Lower lobe of right lung (tissue), 2 donors: ENCODE measurements at regions not wholly inside any gene's neighbourhood (a gene's known extent, or its start where the extent isn't known, plus 50 kb on each side); places are given as distances from the start of the nearest gene placed in this dataset.

Source experiments
- ATAC-seq, 2 donors: fragments of 200-7000 bp; cut with Tn5 transposase; one replicate each; pipeline ENCODE4 v1.9.1; 2020 to 2022; ENCODE audit warnings: mild to moderate bottlenecking in 2 of 2, moderate library complexity in 2 of 2
- DNase-seq: peaks from one replicate; pipeline ENCODE4 v3.0.0-alpha.2; 2020
- H3K27ac ChIP-seq: fragments of 200-600 bp; one replicate; pipeline ENCODE4 v1.8.0; 2022
- H3K27me3 ChIP-seq: fragments of 200-600 bp; one replicate; pipeline ENCODE4 v1.8.0; 2022; ENCODE audit warnings: low read depth
- H3K36me3 ChIP-seq: fragments of 200-600 bp; one replicate; pipeline ENCODE4 v1.8.0; 2022; ENCODE audit warnings: mild to moderate bottlenecking
- H3K4me1 ChIP-seq: fragments of 200-600 bp; one replicate; pipeline ENCODE4 v1.8.0; 2022
- H3K4me3 ChIP-seq: fragments of 200-600 bp; one replicate; pipeline ENCODE4 v1.8.0; 2022; ENCODE audit warnings: mild to moderate bottlenecking
- H3K9me3 ChIP-seq: fragments of 200-600 bp; one replicate; pipeline ENCODE4 v1.8.0; 2022
- CTCF ChIP-seq: fragments of 200-600 bp; IDR thresholded peaks from one replicate; pipeline ENCODE4 v1.8.0; 2022; ENCODE audit warnings: antibody characterized with exemption, mild to moderate bottlenecking
- intact Hi-C: fragments of 100-400 bp; cut with DNase I; formaldehyde crosslinking; loops from one replicate; pipeline ENCODE4 v1.11.0; 2022
- donor health status: DM: no; HTN: yes; CAD: no; lungs with severe emphysema.

- H3K9me3 ChIP-seq: peaks cover 4% of the 10 kb centered on the region
- H3K4me1 ChIP-seq: peaks cover 8% of the 10 kb centered on the region
- H3K4me3 ChIP-seq: peak overlapping the region; percentile 69
- no peaks in the 10 kb centered on the region for H3K27me3 ChIP-seq
- H3K36me3 ChIP-seq: no peaks in the 10 kb centered on the region
- H3K27ac ChIP-seq: peak overlapping the region; percentile 99
- intact Hi-C loops: no loop called here
- peak; percentile 98 for DNase-seq
- TF ChIP-seq CTCF: no peak
- ATAC-seq: peak; percentile 100
Observed at GRCh38 chr2:61764035-61764800, 89.6 kb downstream of the FAM161A start.

GRCh38 chr2:61763605-61764034 is 90.2 kb downstream of the FAM161A start:
- peaks cover 8% of the 10 kb centered on the region for H3K4me1 ChIP-seq
- peak; percentile 10 for TF ChIP-seq CTCF
- H3K9me3 ChIP-seq: peaks cover 4% of the 10 kb centered on the region
- ATAC-seq (peak; percentile 83 to 89), DNase-seq (peak; percentile 84)
- no peaks in the 10 kb centered on the region for H3K36me3 ChIP-seq
- intact Hi-C loops: no loop called here
- peak overlapping the region; percentile 99 for H3K27ac ChIP-seq
- H3K4me3 ChIP-seq: peak overlapping the region; percentile 69
- H3K27me3 ChIP-seq: no peaks in the 10 kb centered on the region

GRCh38 chr2:61762292-61762691 is 91.6 kb downstream of the FAM161A start:
- no peak for TF ChIP-seq CTCF
- DNase-seq (no peak), ATAC-seq (no peak)
- Histone ChIP-seq H3K27me3 (no peaks in the 10 kb centered on the region), H3K27ac (no peak overlapping the region), H3K4me3 (no peak overlapping the region), H3K4me1 (peaks cover 8% of the 10 kb centered on the region), H3K9me3 (peaks cover 4% of the 10 kb centered on the region), H3K36me3 (no peaks in the 10 kb centered on the region)
- intact Hi-C loops: no loop called here

- DNase-seq (no peak), ATAC-seq (no peak)
- intact Hi-C loops: no loop called here
- no peak for TF ChIP-seq CTCF
- Histone ChIP-seq H3K4me3 (no peak overlapping the region), H3K36me3 (no peaks in the 10 kb centered on the region), H3K27ac (no peak overlapping the region), H3K4me1 (peaks cover 8% of the 10 kb centered on the region), H3K9me3 (no peaks in the 10 kb centered on the region), H3K27me3 (no peaks in the 10 kb centered on the region)
Observed at GRCh38 chr2:61759718-61760117, 94.1 kb downstream of the FAM161A start.

- Histone ChIP-seq H3K4me1 (peaks cover 8% of the 10 kb centered on the region), H3K27me3 (no peaks in the 10 kb centered on the region), H3K9me3 (no peaks in the 10 kb centered on the region), H3K27ac (no peak overlapping the region), H3K4me3 (no peak overlapping the region), H3K36me3 (no peaks in the 10 kb centered on the region)
- ATAC-seq: no peak
- TF ChIP-seq CTCF: no peak
- intact Hi-C loops: no loop called here
- no peak for DNase-seq
Observed at GRCh38 chr2:61759005-61759404, 94.9 kb downstream of the FAM161A start.
